Left ventricle myocardium inferior (tissue), 1 donor: ENCODE measurements at regions not wholly inside any gene's neighbourhood (a gene's known extent, or its start where the extent isn't known, plus 50 kb on each side); places are given as distances from the start of the nearest gene placed in this dataset.

Experiments
- DNase-seq: peaks from one replicate; pipeline ENCODE4 v3.0.0-alpha.2; 2020
- H3K27ac ChIP-seq: fragments of 200-600 bp; replicated peaks from 2 replicates; pipeline ENCODE4 v1.8.0; 2021
- H3K27me3 ChIP-seq: fragments of 200-600 bp; 2 replicates; pipeline ENCODE4 v1.8.0; 2021; ENCODE audit warnings: low read depth
- H3K36me3 ChIP-seq: fragments of 200-600 bp; 2 replicates; pipeline ENCODE4 v1.8.0; 2021
- H3K4me1 ChIP-seq: fragments of 200-600 bp; 2 replicates; pipeline ENCODE4 v1.8.0; 2021
- H3K4me3 ChIP-seq: fragments of 200-600 bp; 2 replicates; pipeline ENCODE4 v1.8.0; 2021; ENCODE audit warnings: mild to moderate bottlenecking, moderate library complexity
- H3K9me3 ChIP-seq: fragments of 200-600 bp; replicated peaks from 2 replicates; pipeline ENCODE4 v1.8.0; 2021
- CTCF ChIP-seq: fragments of 200-600 bp; IDR thresholded peaks from 2 replicates; pipeline ENCODE4 v1.8.0; 2021; ENCODE audit warnings: antibody characterized with exemption, mild to moderate bottlenecking, borderline replicate concordance
- intact Hi-C: fragments of 100-400 bp; cut with micrococcal nuclease; formaldehyde crosslinking; loops from one replicate; pipeline ENCODE4 v1.11.0; 2022
- donor health status: DM: no; HTN: yes; CAD: no; lungs with severe emphysema.

GRCh38 chr10:3294919-3295581 is 122.5 kb upstream of the PITRM1 start:
- Histone ChIP-seq H3K27ac (no peak overlapping the region), H3K27me3 (no peaks in the 10 kb centered on the region), H3K4me3 (no peak overlapping the region), H3K9me3 (no peaks in the 10 kb centered on the region), H3K36me3 (no peaks in the 10 kb centered on the region), H3K4me1 (no peaks in the 10 kb centered on the region)
- intact Hi-C loops: no loop called here
- DNase-seq: no peak
- TF ChIP-seq CTCF: no peak

GRCh38 chr10:3293581-3294431 is 121.2 kb upstream of the PITRM1 start:
- no peak for DNase-seq
- Histone ChIP-seq H3K4me1 (no peaks in the 10 kb centered on the region), H3K27me3 (no peaks in the 10 kb centered on the region), H3K36me3 (no peaks in the 10 kb centered on the region), H3K27ac (no peak overlapping the region), H3K4me3 (no peak overlapping the region), H3K9me3 (no peaks in the 10 kb centered on the region)
- intact Hi-C loops: no loop called here
- TF ChIP-seq CTCF: no peak

- TF ChIP-seq CTCF: no peak
- Histone ChIP-seq H3K27me3 (no peaks in the 10 kb centered on the region), H3K4me3 (no peak overlapping the region), H3K9me3 (no peaks in the 10 kb centered on the region), H3K4me1 (no peaks in the 10 kb centered on the region), H3K27ac (no peak overlapping the region), H3K36me3 (no peaks in the 10 kb centered on the region)
- intact Hi-C loops: no loop called here
- no peak for DNase-seq
Measured at GRCh38 chr10:3292636-3293035, 120.1 kb upstream of the PITRM1 start.

GRCh38 chr10:3290550-3290949 is 118.0 kb upstream of the PITRM1 start:
- DNase-seq: no peak
- H3K4me1 ChIP-seq: no peaks in the 10 kb centered on the region
- no peaks in the 10 kb centered on the region for H3K27me3 ChIP-seq
- no peak for TF ChIP-seq CTCF
- H3K4me3 ChIP-seq: no peak overlapping the region
- intact Hi-C loops: no loop called here
- H3K9me3 ChIP-seq: no peaks in the 10 kb centered on the region
- no peaks in the 10 kb centered on the region for H3K36me3 ChIP-seq
- H3K27ac ChIP-seq: no peak overlapping the region

- Histone ChIP-seq H3K9me3 (no peaks in the 10 kb centered on the region), H3K27ac (no peak overlapping the region), H3K4me3 (no peak overlapping the region), H3K4me1 (no peaks in the 10 kb centered on the region), H3K27me3 (no peaks in the 10 kb centered on the region), H3K36me3 (no peaks in the 10 kb centered on the region)
- intact Hi-C loops: no loop called here
- no peak for TF ChIP-seq CTCF
- DNase-seq: no peak
Measured at GRCh38 chr10:3287572-3288445, 115.2 kb upstream of the PITRM1 start.
